ENCODE measurements at regions not wholly inside any gene's neighbourhood (a gene's known extent, or its start where the extent isn't known, plus 50 kb on each side); places are given as distances from the start of the nearest gene placed in this dataset.
"Not testable (repeated sequence)": the region's sequence is repeated elsewhere in the genome, so short reads cannot be mapped to it uniquely, and the experiment has no call there.

DNA sequence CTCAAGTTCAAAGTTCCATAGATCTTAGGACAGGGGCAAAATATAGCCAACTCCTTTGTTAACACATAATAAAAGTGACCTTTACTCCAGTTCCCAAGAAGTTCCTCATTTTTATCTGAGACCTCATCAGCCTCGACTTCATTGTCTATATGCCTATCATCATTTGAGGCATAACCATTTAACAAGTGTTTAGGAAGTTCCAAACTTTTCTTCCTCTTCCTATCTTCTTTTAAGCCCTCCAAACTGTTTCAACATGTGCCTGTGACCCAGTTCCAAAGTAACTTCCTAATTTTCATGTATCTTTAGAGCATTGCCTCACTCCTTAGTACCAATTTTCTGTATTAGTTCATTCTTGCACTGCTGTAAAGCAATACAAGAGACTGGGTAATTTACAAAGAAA, 569.1 kb downstream of the ANKRD7 start:
- DNase-seq (ENCODE audit: low read depth, low spot score), result no peak

DNA sequence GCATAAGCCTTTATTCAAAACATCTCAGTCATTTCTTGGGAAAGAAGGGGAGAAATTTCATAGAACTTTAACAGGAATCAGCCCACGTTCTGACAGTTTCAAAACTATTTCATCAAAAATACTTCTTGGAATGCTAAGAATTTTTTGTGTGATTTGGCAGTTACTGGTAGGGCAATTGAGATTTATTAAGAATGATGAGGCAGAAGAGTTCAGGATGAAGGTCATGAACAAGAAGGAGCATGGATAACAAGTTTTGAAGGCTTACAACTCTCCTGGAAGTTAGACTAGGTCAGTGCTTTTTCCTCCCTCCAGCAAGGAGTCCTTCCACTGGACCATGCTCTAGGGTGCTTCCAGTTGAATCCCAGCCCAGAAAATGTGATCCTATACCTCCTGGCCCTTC, 569.9 kb downstream of the ANKRD7 start:
- DNase-seq (ENCODE audit: low read depth, low spot score), result no peak

DNA sequence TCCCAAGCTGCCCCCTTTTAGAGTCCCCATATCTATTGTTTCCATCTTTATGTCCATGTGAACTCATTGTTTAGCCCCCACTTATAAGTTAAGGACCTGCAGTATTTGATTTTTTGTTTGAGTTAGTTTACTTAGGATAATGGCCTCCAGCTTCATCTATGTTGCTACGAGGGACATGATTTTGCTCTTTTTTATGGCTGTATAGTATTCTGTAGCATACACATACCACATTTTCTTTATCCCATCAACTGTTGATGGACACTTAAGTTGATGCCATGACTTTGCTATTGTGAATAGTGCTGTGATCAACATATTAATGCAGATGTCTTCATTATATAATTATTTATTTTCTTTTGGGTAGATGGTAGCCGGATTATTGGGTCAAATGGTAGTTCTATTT, 576.9 kb downstream of the ANKRD7 start:
- DNase-seq (ENCODE audit: low read depth, low spot score), result no peak

DNA sequence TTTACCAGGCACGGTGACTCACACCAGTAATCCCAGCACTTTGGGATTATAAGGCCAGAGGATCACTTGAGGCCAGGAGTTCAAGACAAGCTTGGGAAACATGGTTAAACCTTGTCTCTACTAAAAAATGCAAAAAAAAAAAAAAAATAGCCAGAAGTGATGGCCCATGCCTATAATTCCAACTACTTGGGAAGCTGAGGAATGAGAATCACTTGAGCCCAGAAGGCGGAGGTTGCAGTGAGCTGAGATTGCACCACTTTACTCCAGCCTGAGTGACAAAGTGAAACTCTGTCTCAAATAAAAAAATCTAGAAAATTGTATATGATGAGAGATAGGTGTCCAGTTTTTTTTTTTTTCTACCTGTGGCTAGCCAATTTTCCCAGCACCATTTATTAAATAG, 578.2 kb downstream of the ANKRD7 start:
- DNase-seq (ENCODE audit: low read depth, low spot score), result no peak

DNA sequence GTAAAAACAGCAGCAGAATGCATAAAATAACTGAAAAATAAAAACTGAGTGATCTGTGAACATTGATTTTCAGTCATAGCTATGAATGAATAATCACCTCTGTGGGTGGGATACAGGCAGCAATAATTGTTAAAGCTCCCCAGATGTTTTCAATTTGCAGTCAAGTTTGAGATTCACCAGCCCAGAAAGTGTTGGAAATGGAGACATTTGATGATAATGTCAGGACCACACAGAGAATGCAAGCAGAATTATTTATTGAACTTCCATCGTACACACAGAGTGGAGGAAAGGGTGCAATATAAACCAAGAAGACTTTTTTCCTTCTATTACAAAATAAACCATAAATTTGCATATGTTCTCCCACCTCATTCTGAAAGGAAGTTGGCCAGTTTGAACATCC, 601.7 kb downstream of the ANKRD7 start:
- DNase-seq (ENCODE audit: low read depth, low spot score), result no peak

DNA sequence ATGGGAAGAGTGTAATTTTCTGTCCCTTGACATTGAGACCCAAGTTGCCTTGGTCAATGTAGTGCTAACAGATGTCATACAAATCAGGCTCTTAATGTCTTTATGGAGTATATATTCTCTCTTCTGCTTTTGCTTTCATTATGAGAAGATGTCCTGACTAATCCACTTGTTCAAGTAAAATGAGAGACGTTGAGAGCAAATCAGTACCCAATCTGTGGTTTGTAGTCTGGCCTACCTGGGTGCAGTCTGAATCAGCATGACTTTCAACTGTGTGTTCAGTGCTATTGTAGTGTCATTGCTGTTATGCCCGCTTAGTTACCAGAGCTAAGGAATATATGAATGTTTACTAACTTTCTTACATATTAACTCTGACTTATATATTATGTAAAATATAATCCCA, 612.4 kb downstream of the ANKRD7 start:
- no peak for DNase-seq (ENCODE audit: low read depth, low spot score)

DNA sequence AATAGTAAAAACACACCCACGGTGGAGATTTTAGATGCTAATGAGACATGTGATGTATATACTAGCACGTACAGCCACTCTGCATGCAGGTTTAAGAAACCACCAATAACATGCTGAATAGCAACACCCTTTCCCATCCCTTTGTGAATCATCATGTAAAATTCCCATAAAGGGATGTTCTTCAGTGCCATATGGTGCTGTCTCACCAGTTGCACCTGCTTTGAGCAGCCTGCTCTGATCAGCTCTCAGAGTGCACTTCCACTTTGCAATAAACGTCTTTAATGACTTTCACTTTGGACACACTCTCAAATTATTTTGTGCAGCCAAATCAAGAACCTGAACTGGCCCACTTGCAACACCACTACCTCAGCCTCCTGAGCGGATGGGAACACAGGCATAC, 615.0 kb downstream of the ANKRD7 start:
- DNase-seq (ENCODE audit: low read depth, low spot score), result no peak

DNA sequence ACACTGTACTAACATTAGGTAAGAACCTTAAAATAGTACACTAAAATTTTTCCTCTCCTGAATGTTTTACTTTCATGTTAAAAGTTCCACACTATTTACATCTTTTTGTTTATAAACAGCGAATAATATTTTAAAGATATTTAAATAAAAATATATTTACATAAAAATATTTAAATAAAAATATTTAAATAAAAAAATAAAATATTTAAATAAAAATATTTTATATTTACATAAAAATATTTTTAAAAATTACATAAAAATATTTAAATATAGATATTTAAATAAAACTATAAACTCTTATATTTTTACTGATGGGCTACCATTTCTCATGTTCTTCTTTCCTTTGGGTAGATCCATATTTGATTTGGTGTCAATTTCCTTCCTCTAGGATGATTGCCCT, 619.0 kb downstream of the ANKRD7 start:
- DNase-seq (ENCODE audit: low read depth, low spot score), result no peak

DNA sequence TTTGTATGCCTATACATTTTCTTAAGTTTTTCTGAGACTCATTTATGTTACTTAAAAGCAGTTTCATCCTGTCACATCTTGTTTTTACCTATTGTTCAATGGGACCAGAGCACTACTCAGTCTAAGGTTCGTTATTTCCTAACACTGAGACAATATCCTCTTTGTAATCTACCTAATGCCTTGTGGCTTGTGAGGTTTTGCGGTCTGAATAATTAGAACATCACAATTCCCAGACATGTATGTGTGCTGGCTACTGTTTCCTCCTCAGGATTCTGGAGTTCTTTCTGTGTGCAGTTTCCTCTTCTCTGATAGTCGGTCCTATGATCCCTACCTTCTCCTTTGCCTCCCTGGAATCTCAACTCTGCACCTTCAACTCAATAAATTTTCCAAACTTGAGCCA, 620.2 kb downstream of the ANKRD7 start:
- DNase-seq (ENCODE audit: low read depth, low spot score), result peak; percentile 9

DNA sequence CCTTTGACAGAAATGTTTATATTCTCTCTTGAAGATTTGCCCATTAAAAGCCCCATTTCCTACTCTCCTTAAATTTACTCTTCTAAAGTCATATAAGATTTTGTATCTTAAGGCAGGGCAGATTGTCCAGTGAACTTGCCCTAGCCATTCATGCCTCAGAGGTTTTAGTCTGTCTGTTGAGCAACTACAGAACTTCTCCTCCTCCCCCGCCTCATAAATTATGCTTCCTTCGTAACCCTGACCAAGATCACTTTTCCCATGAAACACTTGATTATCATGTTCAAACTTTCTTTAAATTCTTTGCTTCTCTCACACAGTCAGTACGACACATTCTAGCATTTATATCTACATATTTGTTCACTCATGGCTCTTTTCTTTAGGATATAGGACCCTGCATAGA, 621.3 kb downstream of the ANKRD7 start:
- DNase-seq (ENCODE audit: low read depth, low spot score), result no peak

DNA sequence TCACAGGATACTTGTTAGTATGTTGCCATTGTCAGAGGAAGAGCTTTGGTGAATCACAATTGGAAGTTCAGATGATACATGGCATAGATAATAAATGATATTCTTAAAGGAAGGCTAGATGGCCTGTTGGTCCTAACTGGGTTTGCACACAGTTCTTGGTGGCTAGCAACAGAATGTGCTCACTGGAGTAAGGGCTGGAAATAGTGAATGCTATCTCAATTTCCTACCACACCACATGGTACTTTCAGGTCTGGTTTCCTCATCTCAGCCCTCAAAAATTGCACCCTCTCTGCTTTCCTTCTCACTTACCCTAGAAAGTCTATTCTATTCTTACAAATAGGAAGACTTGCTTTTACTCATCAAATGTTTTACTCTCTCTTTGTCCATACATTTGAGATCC, 622.5 kb downstream of the ANKRD7 start:
- no peak for DNase-seq (ENCODE audit: low read depth, low spot score)

DNA sequence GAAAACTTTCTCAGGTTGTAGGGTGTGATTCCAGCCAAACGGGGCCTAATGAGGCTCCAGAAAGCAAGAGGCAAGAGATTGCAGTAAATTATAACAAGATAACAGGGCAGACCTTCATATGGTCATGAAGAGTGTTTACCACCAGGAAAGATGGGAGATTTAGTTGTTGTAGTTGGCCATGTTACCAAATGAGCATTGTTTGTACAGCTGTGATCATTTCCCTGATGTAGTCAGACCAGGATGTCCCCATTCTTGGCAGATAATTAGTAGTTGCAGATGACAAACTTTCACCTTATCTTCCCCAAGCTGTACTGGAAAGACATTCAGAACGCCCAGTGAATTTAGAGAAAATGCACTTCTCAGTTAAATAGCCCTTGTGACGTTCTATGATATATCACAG, 630.8 kb downstream of the ANKRD7 start:
- no peak for DNase-seq (ENCODE audit: low read depth, low spot score)

DNA sequence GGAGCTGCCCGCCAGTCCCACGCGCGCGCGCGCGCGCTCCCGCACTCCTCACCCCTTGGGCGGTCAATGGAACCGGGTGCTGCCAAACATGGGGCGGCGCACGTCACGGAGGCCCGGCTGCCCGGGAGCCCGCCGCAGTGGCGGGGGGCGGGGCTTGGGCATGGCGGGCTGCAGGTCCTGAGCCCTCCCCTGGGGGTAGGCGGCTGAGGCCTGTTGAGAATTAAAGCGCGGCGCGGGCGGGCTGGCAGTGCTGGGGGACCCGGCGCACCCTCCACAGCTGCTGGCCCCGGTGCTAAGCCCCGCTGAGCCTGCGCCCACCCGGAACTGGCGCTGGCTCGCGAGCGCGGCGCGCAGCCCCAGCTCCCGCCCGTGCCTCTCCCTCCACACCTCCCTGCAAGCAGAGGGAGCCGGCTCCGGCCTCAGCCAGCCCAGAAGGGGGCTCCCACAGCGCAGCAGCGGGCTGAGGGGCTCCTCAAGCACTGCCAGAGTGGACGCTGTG, 634.2 kb downstream of the ANKRD7 start:
- DNase-seq (ENCODE audit: low read depth, low spot score), result no peak

DNA sequence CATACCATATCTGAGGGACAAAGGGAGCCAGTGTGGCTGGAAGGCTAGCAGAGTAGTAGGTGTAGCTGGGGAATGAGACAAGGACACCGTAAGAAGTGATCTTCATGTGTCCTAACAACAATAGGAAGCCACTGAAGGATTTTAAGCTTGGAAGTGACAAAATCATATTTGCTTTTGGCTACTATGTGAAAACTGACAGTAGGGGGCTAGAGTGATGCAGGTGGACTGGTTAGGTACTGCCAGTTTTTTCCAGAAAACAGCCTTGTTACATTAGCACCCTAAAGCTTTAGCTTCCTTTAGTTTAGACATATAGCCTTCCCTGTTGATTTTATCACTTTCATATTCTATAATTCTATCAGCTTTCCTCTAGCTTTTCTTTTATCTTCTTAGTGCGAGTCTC, 637.1 kb downstream of the ANKRD7 start:
- no peak for DNase-seq (ENCODE audit: low read depth, low spot score)

DNA sequence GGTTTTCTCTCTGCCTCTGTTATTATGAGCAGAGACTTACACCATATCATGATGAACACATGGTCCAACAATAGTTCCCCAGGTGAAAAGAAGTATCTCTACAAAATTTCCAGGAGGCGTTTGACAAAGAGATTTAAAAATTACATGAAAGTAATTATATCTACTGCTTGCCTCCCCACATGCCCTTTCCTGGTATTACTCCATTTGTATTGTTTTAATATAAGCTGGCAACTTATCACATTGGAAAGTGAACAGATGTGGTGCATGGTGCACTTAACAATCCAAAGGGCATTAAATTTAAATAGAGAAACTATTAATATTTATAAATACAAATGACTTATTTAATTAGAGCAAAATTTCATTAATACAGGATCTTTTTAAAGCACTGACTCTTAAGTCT, 638.2 kb downstream of the ANKRD7 start:
- no peak for DNase-seq (ENCODE audit: low read depth, low spot score)

DNA sequence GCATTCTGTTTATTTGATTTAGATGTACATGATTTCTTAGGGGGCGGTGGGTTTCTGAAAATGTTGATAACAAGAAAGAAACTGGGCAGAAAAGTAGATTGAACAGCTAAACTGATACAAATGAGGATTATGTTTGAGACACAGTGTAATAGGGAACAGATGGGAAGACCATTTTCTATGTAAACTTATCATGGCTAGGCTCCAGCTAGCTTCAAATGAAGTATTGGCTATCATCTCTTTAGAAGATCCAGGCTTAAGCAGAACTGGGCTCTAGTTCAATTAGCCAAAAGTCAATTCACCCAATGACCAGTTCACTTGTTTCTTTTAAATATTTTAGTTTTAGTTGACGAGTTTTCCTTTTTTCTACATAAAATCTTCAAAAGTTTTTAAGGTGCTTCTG, 639.5 kb downstream of the ANKRD7 start:
- DNase-seq (ENCODE audit: low read depth, low spot score), result no peak

DNA sequence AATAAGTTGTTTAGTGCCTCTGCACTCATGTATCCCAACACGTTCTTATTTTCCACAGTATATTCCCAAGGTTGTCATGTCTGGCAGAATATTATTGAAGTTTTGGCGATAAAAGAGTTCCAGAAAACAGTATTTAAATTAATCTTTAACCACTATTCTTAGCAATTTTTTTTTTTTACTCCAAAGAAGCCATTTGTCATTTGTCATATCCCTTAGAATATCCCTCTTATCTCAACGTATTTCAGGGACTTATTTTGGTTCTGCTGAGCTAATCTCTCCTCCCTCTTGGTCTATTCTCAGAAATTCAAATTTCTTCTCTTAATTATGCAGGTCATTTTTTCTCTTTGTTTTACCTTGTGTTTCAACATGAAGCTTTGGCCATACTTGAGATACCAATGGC, 643.4 kb downstream of the ANKRD7 start:
- DNase-seq (ENCODE audit: low read depth, low spot score), result no peak

DNA sequence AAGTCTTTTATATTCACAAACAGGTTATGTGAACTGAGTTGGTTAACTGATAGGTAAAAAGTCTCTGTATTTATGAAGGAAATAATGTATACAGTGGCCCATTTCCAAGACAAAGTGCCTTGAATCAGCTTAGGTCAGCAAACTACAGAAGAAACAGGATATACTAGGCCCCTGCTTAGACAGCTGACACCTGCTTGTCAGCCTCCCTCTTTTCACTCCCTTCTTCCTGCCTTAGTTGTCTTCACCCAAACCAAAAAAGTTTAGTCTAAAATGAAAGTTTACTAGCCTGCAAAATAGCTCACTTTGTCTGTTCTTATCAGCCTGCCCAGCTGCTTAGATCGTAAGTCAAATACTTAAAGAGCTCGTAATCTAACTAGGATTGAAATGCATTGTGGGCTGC, 644.6 kb downstream of the ANKRD7 start:
- DNase-seq (ENCODE audit: low read depth, low spot score), result not testable (repeated sequence)

DNA sequence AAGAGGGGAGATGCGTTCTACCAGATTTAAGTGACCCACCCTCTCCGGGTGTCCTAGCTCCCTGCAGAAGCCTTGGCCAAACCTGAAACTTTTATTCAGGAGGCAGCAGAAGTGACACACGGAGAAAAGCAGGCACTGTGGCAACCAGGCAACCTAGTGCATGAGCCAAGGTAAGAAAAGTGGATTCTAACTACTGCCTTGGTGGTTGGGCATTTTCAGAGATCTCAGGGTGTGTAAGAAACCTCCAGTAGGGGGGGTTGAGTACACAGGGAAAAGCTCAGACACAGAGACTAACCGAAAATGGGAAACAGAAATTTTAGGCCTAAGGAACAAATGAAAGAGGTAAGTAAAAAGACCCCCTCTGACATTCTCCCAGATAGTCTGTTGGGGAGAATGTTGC, 645.7 kb downstream of the ANKRD7 start:
- no peak for DNase-seq (ENCODE audit: low read depth, low spot score)

DNA sequence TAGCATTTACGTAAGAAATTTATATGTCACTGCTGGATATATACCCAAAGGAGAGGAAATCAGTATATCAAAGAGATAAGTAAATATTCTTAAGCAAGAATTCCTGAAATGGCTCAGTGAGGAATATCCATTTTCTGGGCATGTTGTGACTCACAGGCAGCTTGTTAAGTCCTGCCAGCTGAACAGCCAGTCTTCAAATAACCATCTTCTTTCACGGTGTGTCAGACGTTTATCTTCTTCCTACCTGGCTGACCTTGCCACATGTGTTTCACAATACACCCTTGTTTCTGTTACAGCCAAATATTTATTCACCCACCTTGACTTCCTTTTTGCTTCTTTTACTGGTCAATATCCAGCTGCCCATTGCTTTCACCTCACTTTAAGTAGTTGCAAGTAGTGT, 648.1 kb downstream of the ANKRD7 start:
- no peak for DNase-seq (ENCODE audit: low read depth, low spot score)

DNA sequence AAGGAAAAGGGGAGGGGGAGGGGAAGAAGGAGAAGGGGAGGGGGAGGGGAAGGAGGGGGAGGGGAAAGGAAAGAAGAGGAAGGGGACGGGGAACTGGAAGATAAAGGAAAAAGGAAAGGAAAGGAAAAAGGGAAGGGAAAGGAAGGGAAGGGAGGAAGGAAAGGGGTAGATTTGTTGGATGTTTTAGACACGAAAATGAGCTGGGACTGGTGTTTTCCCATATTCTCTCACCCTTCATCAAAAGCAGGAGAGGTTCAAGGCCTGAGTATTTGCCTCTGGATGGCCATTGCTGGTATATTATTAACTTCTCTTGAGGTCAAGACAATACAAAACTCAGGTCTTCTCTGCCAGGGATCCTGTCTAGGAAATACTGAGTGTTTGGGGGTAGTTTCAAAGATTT, 652.7 kb downstream of the ANKRD7 start:
- no peak for DNase-seq (ENCODE audit: low read depth, low spot score)

DNA sequence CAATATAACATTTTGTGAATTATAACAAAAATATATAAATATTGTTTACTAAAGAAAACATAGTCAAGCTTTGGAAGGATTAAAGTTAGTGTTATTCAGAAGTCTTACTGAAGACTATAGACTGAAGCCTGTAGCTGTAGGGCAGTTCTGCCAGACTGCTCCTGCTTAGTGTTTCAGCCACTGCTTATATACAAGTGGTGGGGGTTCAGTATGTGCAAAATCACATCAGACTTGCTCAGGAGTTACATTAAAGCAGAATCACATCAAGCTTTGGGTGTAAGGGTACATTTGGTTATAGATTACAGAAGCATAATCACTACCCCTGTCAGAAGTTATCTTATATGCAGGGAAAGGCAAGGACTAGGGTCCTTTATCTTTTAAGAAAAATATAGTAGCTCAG, 653.8 kb downstream of the ANKRD7 start:
- DNase-seq (ENCODE audit: low read depth, low spot score), result no peak

DNA sequence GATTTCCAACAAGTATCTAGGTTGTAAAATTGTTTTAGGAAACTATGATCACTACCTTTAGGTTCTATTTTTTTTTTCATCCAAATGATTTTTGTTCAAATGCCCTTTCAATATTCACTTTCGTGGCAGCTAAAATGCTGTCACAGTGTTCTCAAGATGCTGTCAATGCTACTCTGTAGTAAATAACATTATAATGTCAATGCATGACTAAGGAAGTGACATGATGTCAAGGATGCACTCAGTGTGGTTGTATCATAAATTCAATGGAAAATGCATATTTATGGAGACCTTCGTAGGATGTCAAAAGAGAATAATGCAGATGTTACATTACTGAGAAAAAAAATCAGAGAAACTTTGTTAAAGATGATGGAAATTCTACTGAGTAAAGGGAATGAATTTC, 673.8 kb downstream of the ANKRD7 start:
- DNase-seq (ENCODE audit: low read depth, low spot score), result no peak

DNA sequence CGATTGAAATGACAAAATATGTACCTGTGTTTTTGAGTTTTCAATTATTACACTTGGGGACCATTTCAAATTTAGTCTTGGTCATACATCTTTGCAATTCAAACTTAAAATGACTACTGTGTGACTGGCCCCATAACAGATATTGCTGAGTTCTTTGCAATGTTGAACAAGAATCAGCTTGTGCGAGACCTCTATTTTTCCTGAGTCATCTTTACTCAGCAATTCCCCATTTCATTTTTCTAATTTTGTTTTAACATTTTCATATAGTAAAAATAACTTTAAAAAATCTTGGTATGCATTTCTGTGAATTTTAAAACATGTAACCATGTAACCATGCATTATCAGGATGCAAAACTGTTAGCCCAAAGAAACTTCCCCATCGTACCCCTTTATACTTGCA, 678.1 kb downstream of the ANKRD7 start:
- no peak for DNase-seq (ENCODE audit: low read depth, low spot score)

All from astrocyte of the hippocampus (primary cell).